ENCODE measurements at regions not wholly inside any gene's neighbourhood (a gene's known extent, or its start where the extent isn't known, plus 50 kb on each side); places are given as distances from the start of the nearest gene placed in this dataset.

DNA sequence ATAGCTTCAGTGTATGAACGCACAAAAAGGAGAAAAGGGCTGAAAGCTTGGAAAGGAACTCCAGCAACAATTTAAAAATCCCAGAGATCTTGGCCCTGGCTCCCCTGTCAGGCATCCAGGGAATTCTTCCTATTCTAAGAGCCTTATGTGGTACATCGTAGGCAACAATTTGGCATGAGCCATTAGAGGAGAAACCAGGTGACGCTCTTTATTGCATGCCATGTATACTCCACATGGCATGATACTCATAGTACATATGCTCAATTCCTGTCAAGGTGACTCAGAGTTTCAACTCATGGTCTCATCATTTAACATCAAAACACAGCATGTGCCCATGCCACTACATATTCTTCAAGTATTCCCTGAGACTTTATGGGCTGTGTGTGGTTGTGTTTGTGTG is 191.3 kb downstream of the OR13H1 start:
- peaks cover 5% of the 10 kb centered on the region for H3K9me3 Mint-ChIP-seq
- H3K4me1 Mint-ChIP-seq (ENCODE audit: low read depth): no peaks in the 10 kb centered on the region
- H3K36me3 Mint-ChIP-seq (ENCODE audit: low read depth): no peaks in the 10 kb centered on the region
- no peaks in the 10 kb centered on the region for H3K27me3 Mint-ChIP-seq (ENCODE audit: insufficient read depth)
- no peak for DNase-seq
- no peak overlapping the region for H3K4me3 Mint-ChIP-seq
- H3K27ac Mint-ChIP-seq: no peak overlapping the region
- TF ChIP-seq, protein P1, sequence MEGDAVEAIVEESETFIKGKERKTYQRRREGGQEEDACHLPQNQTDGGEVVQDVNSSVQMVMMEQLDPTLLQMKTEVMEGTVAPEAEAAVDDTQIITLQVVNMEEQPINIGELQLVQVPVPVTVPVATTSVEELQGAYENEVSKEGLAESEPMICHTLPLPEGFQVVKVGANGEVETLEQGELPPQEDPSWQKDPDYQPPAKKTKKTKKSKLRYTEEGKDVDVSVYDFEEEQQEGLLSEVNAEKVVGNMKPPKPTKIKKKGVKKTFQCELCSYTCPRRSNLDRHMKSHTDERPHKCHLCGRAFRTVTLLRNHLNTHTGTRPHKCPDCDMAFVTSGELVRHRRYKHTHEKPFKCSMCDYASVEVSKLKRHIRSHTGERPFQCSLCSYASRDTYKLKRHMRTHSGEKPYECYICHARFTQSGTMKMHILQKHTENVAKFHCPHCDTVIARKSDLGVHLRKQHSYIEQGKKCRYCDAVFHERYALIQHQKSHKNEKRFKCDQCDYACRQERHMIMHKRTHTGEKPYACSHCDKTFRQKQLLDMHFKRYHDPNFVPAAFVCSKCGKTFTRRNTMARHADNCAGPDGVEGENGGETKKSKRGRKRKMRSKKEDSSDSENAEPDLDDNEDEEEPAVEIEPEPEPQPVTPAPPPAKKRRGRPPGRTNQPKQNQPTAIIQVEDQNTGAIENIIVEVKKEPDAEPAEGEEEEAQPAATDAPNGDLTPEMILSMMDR (IDR thresholded peaks at IDR 0.05): no peak

DNA sequence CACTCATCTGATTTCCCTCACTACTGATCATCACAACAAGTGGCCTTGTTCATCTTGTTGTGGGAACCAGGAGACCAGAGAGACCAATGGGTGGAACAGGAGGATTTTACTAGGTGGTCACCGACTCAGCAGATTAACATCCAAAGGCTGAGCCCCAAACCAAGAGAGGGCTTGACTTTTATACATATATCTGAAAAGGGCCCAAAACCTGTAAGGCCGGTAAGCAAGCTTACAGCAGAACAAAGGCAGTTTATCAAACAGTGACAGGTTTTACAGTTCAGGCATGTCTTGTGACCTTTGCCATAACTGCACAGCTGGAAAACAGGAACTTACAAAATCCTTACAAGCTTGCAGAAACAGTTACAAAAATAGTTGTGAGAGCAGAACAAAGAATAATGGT is 195.9 kb downstream of the OR13H1 start:
- DNase-seq: no peak
- Mint-ChIP-seq H3K27me3 (ENCODE audit: insufficient read depth) (no peaks in the 10 kb centered on the region; the same call in 1 of the 2 replicates), H3K27ac (no peak overlapping the region)

DNA sequence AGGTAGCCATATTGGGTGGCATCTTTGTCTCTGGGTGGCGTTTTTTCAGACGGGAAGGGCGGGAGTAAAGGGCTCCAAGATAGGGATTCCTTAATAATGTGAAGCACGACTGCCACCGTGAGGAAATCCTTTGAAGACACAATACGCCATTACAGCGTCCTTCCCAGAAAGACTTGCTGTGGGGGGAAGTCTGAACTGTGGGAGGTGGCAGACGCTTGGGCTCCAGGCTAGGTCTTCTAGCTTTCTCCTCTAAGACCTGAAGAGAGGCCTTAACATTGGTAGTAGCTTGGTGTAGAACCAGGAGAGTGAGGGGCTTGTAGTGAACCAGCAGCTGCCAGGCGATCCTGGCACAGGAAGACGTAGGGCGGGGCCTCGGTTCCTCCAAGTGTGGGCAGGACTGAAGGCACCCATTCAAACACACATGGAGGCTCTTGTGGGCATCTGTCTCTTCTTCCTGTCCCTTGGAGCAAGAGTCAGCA is 197.3 kb downstream of the OR13H1 start:
- Mint-ChIP-seq H3K36me3 (ENCODE audit: low read depth) (peaks cover 7% of the 10 kb centered on the region; the same call in 1 of the 2 replicates), H3K27me3 (ENCODE audit: insufficient read depth) (no peaks in the 10 kb centered on the region; the same call in 1 of the 2 replicates), H3K4me1 (ENCODE audit: low read depth) (peaks cover 3% of the 10 kb centered on the region; the same call in 1 of the 2 replicates), H3K4me3 (no peak overlapping the region), H3K27ac (no peak overlapping the region), H3K9me3 (peaks cover 16% of the 10 kb centered on the region)
- DNase-seq: no peak
- TF ChIP-seq, protein P1 (IDR thresholded peaks at IDR 0.05): no peak

More for the DNA sequence above, 195.9 kb downstream of the OR13H1 start:
- H3K4me1 Mint-ChIP-seq (ENCODE audit: low read depth): no peaks in the 10 kb centered on the region
- peaks cover 7% of the 10 kb centered on the region; the same call in 1 of the 2 replicates for H3K36me3 Mint-ChIP-seq (ENCODE audit: low read depth)
- no peak overlapping the region for H3K4me3 Mint-ChIP-seq
- H3K9me3 Mint-ChIP-seq: peaks cover 16% of the 10 kb centered on the region
- TF ChIP-seq, protein P1 (IDR thresholded peaks at IDR 0.05): no peak

DNA sequence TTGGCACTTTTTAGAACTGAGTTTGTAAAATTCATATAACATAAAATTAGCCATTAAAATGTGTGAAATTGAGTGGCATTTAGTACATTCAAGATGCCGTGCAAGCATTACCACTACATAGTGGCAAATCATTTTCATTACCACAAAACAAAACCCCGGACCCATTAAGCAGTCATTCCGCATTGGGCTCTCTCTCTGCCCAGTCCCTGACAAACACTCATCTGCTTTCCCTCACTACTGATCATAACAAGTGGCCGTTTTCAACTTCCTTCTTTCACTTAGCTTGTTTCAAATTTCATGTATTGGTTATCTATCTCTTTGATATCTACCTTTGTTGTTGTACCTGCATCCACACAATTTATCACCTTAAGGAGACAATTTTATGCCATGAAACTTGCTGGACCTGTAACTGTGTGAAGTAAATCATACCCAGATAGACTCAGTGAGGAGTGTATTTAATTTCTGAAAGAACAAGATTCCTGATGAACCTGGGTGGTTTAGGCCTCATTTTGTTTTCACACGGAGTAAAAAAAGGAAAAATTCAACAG is 202.1 kb downstream of the OR13H1 start:
- 0 out of 2 replicates have a peak, but pooled peaks cover under 1% of the 10 kb centered on the region for H3K36me3 Mint-ChIP-seq (ENCODE audit: low read depth)
- H3K4me3 Mint-ChIP-seq: peak overlapping the region; percentile 79; the same call in 1 of the 2 replicates

DNA sequence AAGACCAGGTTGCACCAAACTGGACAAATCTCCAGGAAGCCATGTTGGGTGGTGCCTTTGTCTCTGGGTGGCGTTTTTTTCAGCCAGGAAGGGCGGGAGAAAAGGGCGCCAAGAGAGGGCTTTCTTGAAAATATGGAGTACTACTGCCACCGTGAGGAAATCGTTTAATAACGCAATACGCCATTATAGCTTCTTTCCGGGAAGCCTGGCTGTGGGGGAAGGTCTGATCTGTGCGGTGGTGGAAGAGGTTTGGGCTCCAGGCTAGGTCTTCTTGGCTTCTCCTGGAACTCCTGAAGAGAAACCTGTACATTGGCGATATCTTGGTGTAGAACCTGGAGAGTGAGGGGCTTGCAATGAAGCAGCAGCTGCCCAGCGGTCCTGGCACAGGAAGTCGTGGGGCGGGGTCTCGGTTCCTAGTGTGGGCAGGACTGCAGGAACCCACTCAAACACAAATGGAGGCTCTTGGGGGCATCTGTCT is 202.7 kb downstream of the OR13H1 start:
- H3K27ac Mint-ChIP-seq: peak overlapping the region; percentile 82; the same call in 1 of the 2 replicates
- DNase-seq: no peak
- H3K9me3 Mint-ChIP-seq: no peaks in the 10 kb centered on the region
- H3K27me3 Mint-ChIP-seq (ENCODE audit: insufficient read depth): no peaks in the 10 kb centered on the region; the same call in 1 of the 2 replicates
- peaks cover 21% of the 10 kb centered on the region; the same call in 1 of the 2 replicates for H3K4me1 Mint-ChIP-seq (ENCODE audit: low read depth)
- no peaks in the 10 kb centered on the region for H3K36me3 Mint-ChIP-seq (ENCODE audit: low read depth)
- H3K4me3 Mint-ChIP-seq: peak overlapping the region; percentile 79; the same call in 1 of the 2 replicates
- TF ChIP-seq, protein P1 (IDR thresholded peaks at IDR 0.05): peak; percentile 42; the same call in 1 of the 2 replicates

More for the DNA sequence above, 202.1 kb downstream of the OR13H1 start:
- TF ChIP-seq, protein P1 (IDR thresholded peaks at IDR 0.05): no peak
- no peak for DNase-seq
- Mint-ChIP-seq H3K27me3 (ENCODE audit: insufficient read depth) (no peaks in the 10 kb centered on the region; the same call in 1 of the 2 replicates), H3K9me3 (peaks cover 3% of the 10 kb centered on the region), H3K27ac (peak overlapping the region; percentile 82; the same call in 1 of the 2 replicates), H3K4me1 (ENCODE audit: low read depth) (peaks cover 21% of the 10 kb centered on the region; the same call in 1 of the 2 replicates)
